K562 (cell line): ENCODE measurements at regions not wholly inside any gene's neighbourhood (a gene's known extent, or its start where the extent isn't known, plus 50 kb on each side); places are given as distances from the start of the nearest gene placed in this dataset.
A peak's percentile ranks its signal among the peaks of the same experiment; 100 is the strongest.

ENCODE experiments used
- ARID2 ChIP-seq: fragments of 450-650 bp; IDR thresholded peaks from 2 replicates; pipeline ENCODE4 v1.6.1; 2017; ENCODE audit warnings: antibody characterized with exemption, mild to moderate bottlenecking
- DMBX1 ChIP-seq: fragments of 250-450 bp; sonication (Bioruptor Pico); IDR thresholded peaks from 2 replicates; pipeline ENCODE4 v1.8.0; 2022; ENCODE audit warnings: inconsistent platforms, mild to moderate bottlenecking, moderate library complexity, borderline replicate concordance
- HCFC1 ChIP-seq: IDR thresholded peaks from 2 replicates; pipeline ENCODE4 v1.6.1; 2012; ENCODE audit warnings: low read depth, low read length, improper control_type of control experiment
- ILK ChIP-seq: fragments of 450-650 bp; IDR thresholded peaks from 2 replicates; pipeline ENCODE4 v1.6.1; 2016; ENCODE audit warnings: missing genetic modification characterization, low read depth, mild to moderate bottlenecking, missing compliant biosample characterization, moderate library complexity, borderline replicate concordance
- MECOM ChIP-seq: fragments of 250-450 bp; sonication (Bioruptor Pico); IDR thresholded peaks from 2 replicates; pipeline ENCODE4 v1.8.0; 2022; ENCODE audit warnings: inconsistent platforms
- ZNF589 ChIP-seq: fragments of 200-800 bp; sonication (Bioruptor generic); IDR thresholded peaks from 2 replicates; pipeline ENCODE4 v1.6.1; 2016; ENCODE audit warnings: low read depth, missing genetic modification characterization, missing compliant biosample characterization
- TF ChIP-seq, protein P1 (sequence below): fragments of 450-650 bp; IDR thresholded peaks from 2 replicates; pipeline ENCODE4 v1.6.1; 2016; ENCODE audit warnings: mild to moderate bottlenecking, moderate library complexity
- TF ChIP-seq, protein P2 (sequence below): fragments of 200-800 bp; sonication (Bioruptor generic); IDR thresholded peaks from 2 replicates; pipeline ENCODE4 v1.6.1; 2016; ENCODE audit warnings: missing genetic modification characterization, missing compliant biosample characterization
- TF ChIP-seq, protein P3 (sequence below): fragments of 450-650 bp; conservative IDR thresholded peaks from 2 replicates; pipeline ENCODE4 v1.6.1; 2016; ENCODE audit warnings: missing genetic modification characterization, low read depth, mild to moderate bottlenecking, missing compliant biosample characterization, moderate library complexity

DNA sequence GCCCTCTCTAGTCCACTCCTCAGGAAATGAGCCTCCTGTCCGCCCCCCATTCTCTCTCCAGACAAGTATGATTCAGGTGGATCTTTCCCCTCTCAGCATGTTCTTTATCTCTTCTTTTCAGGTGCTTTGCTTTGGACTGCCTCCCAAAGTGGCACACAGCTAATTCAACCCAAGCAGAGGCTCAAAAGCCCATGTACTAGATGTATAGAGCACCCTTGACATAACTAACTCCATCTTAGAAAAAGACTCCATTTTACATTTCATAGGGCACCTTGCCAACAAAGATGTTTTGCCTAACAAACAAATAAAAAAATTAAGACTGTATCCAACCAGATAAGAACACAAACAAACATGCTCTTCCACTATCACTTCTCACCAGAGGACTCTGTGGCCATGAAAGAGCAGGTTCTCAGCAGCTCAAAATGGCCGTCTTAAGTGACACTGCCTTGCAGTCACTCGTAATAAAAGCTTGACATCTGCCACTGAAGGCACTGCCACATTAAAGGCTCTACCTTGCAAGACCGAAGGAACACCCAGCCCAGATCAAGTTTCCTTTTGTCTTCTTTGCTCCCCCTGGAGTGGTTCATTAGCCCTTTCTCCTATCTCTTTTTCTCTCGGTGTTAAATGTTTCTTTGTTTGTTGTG, 84.9 kb upstream of the TAB3 start (continued):
- TF ChIP-seq, protein P1, sequence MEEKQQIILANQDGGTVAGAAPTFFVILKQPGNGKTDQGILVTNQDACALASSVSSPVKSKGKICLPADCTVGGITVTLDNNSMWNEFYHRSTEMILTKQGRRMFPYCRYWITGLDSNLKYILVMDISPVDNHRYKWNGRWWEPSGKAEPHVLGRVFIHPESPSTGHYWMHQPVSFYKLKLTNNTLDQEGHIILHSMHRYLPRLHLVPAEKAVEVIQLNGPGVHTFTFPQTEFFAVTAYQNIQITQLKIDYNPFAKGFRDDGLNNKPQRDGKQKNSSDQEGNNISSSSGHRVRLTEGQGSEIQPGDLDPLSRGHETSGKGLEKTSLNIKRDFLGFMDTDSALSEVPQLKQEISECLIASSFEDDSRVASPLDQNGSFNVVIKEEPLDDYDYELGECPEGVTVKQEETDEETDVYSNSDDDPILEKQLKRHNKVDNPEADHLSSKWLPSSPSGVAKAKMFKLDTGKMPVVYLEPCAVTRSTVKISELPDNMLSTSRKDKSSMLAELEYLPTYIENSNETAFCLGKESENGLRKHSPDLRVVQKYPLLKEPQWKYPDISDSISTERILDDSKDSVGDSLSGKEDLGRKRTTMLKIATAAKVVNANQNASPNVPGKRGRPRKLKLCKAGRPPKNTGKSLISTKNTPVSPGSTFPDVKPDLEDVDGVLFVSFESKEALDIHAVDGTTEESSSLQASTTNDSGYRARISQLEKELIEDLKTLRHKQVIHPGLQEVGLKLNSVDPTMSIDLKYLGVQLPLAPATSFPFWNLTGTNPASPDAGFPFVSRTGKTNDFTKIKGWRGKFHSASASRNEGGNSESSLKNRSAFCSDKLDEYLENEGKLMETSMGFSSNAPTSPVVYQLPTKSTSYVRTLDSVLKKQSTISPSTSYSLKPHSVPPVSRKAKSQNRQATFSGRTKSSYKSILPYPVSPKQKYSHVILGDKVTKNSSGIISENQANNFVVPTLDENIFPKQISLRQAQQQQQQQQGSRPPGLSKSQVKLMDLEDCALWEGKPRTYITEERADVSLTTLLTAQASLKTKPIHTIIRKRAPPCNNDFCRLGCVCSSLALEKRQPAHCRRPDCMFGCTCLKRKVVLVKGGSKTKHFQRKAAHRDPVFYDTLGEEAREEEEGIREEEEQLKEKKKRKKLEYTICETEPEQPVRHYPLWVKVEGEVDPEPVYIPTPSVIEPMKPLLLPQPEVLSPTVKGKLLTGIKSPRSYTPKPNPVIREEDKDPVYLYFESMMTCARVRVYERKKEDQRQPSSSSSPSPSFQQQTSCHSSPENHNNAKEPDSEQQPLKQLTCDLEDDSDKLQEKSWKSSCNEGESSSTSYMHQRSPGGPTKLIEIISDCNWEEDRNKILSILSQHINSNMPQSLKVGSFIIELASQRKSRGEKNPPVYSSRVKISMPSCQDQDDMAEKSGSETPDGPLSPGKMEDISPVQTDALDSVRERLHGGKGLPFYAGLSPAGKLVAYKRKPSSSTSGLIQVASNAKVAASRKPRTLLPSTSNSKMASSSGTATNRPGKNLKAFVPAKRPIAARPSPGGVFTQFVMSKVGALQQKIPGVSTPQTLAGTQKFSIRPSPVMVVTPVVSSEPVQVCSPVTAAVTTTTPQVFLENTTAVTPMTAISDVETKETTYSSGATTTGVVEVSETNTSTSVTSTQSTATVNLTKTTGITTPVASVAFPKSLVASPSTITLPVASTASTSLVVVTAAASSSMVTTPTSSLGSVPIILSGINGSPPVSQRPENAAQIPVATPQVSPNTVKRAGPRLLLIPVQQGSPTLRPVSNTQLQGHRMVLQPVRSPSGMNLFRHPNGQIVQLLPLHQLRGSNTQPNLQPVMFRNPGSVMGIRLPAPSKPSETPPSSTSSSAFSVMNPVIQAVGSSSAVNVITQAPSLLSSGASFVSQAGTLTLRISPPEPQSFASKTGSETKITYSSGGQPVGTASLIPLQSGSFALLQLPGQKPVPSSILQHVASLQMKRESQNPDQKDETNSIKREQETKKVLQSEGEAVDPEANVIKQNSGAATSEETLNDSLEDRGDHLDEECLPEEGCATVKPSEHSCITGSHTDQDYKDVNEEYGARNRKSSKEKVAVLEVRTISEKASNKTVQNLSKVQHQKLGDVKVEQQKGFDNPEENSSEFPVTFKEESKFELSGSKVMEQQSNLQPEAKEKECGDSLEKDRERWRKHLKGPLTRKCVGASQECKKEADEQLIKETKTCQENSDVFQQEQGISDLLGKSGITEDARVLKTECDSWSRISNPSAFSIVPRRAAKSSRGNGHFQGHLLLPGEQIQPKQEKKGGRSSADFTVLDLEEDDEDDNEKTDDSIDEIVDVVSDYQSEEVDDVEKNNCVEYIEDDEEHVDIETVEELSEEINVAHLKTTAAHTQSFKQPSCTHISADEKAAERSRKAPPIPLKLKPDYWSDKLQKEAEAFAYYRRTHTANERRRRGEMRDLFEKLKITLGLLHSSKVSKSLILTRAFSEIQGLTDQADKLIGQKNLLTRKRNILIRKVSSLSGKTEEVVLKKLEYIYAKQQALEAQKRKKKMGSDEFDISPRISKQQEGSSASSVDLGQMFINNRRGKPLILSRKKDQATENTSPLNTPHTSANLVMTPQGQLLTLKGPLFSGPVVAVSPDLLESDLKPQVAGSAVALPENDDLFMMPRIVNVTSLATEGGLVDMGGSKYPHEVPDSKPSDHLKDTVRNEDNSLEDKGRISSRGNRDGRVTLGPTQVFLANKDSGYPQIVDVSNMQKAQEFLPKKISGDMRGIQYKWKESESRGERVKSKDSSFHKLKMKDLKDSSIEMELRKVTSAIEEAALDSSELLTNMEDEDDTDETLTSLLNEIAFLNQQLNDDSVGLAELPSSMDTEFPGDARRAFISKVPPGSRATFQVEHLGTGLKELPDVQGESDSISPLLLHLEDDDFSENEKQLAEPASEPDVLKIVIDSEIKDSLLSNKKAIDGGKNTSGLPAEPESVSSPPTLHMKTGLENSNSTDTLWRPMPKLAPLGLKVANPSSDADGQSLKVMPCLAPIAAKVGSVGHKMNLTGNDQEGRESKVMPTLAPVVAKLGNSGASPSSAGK, result no peak
- TF ChIP-seq MECOM (peak; percentile 55; the same call in 1 of the 2 replicates), ARID2 (no peak), DMBX1 (CRISPR knock-in tag) (peak; percentile 89), ZNF589 (CRISPR knock-in tag) (peak; percentile 79), ILK (tag) (0 out of 2 replicates have a peak, but pooled peaks have one; percentile 43), HCFC1 (no peak)
- TF ChIP-seq, protein P2, sequence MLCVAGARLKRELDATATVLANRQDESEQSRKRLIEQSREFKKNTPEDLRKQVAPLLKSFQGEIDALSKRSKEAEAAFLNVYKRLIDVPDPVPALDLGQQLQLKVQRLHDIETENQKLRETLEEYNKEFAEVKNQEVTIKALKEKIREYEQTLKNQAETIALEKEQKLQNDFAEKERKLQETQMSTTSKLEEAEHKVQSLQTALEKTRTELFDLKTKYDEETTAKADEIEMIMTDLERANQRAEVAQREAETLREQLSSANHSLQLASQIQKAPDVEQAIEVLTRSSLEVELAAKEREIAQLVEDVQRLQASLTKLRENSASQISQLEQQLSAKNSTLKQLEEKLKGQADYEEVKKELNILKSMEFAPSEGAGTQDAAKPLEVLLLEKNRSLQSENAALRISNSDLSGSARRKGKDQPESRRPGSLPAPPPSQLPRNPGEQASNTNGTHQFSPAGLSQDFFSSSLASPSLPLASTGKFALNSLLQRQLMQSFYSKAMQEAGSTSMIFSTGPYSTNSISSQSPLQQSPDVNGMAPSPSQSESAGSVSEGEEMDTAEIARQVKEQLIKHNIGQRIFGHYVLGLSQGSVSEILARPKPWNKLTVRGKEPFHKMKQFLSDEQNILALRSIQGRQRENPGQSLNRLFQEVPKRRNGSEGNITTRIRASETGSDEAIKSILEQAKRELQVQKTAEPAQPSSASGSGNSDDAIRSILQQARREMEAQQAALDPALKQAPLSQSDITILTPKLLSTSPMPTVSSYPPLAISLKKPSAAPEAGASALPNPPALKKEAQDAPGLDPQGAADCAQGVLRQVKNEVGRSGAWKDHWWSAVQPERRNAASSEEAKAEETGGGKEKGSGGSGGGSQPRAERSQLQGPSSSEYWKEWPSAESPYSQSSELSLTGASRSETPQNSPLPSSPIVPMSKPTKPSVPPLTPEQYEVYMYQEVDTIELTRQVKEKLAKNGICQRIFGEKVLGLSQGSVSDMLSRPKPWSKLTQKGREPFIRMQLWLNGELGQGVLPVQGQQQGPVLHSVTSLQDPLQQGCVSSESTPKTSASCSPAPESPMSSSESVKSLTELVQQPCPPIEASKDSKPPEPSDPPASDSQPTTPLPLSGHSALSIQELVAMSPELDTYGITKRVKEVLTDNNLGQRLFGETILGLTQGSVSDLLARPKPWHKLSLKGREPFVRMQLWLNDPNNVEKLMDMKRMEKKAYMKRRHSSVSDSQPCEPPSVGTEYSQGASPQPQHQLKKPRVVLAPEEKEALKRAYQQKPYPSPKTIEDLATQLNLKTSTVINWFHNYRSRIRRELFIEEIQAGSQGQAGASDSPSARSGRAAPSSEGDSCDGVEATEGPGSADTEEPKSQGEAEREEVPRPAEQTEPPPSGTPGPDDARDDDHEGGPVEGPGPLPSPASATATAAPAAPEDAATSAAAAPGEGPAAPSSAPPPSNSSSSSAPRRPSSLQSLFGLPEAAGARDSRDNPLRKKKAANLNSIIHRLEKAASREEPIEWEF (CRISPR knock-in tag), result peak; percentile 93
- TF ChIP-seq, protein P3, sequence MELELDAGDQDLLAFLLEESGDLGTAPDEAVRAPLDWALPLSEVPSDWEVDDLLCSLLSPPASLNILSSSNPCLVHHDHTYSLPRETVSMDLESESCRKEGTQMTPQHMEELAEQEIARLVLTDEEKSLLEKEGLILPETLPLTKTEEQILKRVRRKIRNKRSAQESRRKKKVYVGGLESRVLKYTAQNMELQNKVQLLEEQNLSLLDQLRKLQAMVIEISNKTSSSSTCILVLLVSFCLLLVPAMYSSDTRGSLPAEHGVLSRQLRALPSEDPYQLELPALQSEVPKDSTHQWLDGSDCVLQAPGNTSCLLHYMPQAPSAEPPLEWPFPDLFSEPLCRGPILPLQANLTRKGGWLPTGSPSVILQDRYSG (tag), result peak; percentile 97
